Colonic mucosa (tissue), 4 donors: ENCODE measurements at regions not wholly inside any gene's neighbourhood (a gene's known extent, or its start where the extent isn't known, plus 50 kb on each side); places are given as distances from the start of the nearest gene placed in this dataset.

Experiments used
- DNase-seq: peaks from one replicate; pipeline ENCODE4 v3.0.0-alpha.2; 2020
- H3K27ac ChIP-seq: fragments of 200-600 bp; one replicate; pipeline ENCODE4 v1.8.0; 2021
- H3K27me3 ChIP-seq: fragments of 200-600 bp; one replicate; pipeline ENCODE4 v1.8.0; 2021
- H3K36me3 ChIP-seq: fragments of 200-600 bp; one replicate; pipeline ENCODE4 v1.8.0; 2021
- H3K4me1 ChIP-seq: fragments of 200-600 bp; one replicate; pipeline ENCODE4 v1.8.0; 2021; ENCODE audit warnings: mild to moderate bottlenecking
- H3K4me3 ChIP-seq: fragments of 200-600 bp; one replicate; pipeline ENCODE4 v1.8.0; 2021
- H3K9ac ChIP-seq, 2 donors: one replicate each; pipeline ENCODE4 v1.7.0; 2013; ENCODE audit warnings: control low read depth in 2 of 2, low read depth in 2 of 2, low read length in 2 of 2
- H3K9me3 ChIP-seq: fragments of 200-600 bp; one replicate; pipeline ENCODE4 v1.8.0; 2021
- intact Hi-C: fragments of 100-400 bp; cut with DNase I; formaldehyde crosslinking; loops from one replicate; pipeline ENCODE4 v1.14.1; 2022
- TF ChIP-seq, protein P1 (sequence below): fragments of 200-600 bp; IDR thresholded peaks from one replicate; pipeline ENCODE4 v1.8.0; 2022; ENCODE audit warnings: antibody characterized with exemption, mild to moderate bottlenecking
- donor health status: healthy.
- donor health status: DM: no; HTN: no; CAD: no.
- donor health status: DM: no; HTN: no; CAD: no.

DNA sequence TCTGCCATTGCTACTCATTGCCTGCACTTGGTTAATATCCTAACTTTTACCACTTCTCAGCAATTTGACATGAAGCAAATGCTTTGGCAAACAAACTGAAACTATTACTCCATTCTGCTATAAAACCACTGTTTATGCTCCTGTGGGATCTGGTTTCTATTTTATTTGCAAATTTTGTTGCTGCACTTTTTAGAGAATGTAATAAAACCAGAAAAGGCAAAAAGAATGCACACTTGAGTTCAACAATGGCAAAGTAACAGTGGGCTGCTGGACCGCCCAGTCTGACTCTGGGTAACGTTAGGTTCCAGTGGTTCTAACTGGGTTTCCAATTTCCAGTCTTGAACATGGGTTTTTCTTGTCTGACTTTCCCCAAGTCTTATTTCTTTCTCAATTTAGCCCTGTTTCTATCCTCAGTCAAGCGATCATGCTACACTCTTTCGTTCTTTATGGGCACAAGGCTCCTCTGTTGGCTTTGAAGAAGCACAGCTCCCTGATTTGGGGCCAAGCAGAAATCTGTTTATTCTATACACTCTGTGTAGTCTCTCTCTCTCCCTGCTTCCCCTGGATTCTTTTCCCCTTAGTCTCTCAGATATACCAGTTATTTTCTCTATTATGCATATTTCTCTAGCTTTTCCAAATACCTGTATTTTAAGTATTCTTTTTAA is 129.2 kb upstream of the FAM3C start:
- Histone ChIP-seq H3K9ac (no peak overlapping the region), H3K36me3 (no peaks in the 10 kb centered on the region), H3K27ac (no peak overlapping the region), H3K9me3 (no peaks in the 10 kb centered on the region), H3K4me1 (no peaks in the 10 kb centered on the region), H3K27me3 (no peaks in the 10 kb centered on the region), H3K4me3 (no peak overlapping the region)
- intact Hi-C loops: loop anchor here (10.0 kb wide), 1 partner anchor 60 kb away; no protein-coding TSS in a partner anchor
- TF ChIP-seq, protein P1, sequence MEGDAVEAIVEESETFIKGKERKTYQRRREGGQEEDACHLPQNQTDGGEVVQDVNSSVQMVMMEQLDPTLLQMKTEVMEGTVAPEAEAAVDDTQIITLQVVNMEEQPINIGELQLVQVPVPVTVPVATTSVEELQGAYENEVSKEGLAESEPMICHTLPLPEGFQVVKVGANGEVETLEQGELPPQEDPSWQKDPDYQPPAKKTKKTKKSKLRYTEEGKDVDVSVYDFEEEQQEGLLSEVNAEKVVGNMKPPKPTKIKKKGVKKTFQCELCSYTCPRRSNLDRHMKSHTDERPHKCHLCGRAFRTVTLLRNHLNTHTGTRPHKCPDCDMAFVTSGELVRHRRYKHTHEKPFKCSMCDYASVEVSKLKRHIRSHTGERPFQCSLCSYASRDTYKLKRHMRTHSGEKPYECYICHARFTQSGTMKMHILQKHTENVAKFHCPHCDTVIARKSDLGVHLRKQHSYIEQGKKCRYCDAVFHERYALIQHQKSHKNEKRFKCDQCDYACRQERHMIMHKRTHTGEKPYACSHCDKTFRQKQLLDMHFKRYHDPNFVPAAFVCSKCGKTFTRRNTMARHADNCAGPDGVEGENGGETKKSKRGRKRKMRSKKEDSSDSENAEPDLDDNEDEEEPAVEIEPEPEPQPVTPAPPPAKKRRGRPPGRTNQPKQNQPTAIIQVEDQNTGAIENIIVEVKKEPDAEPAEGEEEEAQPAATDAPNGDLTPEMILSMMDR: no peak
- no peak for DNase-seq

DNA sequence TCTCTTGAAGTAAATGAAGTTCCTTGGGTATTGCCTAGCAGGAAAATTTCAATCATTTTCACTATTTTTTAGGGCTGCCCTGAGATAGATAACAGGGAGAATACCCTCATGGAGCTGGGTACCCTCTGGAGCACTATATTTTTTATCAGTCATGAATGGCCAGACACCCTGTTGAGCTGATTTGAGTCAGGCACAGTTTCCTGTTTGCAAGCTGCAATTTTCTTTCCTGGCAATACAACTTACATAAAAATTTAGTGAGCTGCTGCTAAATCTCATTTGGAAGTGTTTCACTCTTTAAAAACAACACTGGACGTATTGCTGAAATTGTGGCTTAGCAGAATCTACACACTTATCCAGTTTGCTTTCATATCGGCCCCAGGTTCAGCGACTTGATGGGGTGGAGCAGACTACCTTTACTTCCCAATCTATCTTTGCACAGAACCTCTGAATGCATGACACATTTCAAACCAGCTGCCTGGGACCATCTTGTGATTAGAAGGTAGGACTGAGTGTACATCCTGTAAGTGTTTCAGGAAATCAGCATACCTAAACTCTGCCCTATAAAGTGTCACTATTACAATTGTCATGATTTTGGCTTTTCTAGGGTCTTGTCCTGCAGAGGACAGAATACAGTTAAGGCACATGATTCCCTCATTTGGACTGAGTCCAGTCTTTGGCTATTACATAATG is 125.7 kb upstream of the FAM3C start:
- H3K9me3 ChIP-seq: no peaks in the 10 kb centered on the region
- TF ChIP-seq, protein P1: no peak
- no peak overlapping the region for H3K27ac ChIP-seq
- no peaks in the 10 kb centered on the region for H3K4me1 ChIP-seq
- H3K36me3 ChIP-seq: no peaks in the 10 kb centered on the region
- intact Hi-C loops: loop anchor here (10.0 kb wide), 1 partner anchor 57 kb away; no protein-coding TSS in a partner anchor
- no peak overlapping the region for H3K9ac ChIP-seq
- H3K4me3 ChIP-seq: no peak overlapping the region
- H3K27me3 ChIP-seq: no peaks in the 10 kb centered on the region
- DNase-seq: no peak

DNA sequence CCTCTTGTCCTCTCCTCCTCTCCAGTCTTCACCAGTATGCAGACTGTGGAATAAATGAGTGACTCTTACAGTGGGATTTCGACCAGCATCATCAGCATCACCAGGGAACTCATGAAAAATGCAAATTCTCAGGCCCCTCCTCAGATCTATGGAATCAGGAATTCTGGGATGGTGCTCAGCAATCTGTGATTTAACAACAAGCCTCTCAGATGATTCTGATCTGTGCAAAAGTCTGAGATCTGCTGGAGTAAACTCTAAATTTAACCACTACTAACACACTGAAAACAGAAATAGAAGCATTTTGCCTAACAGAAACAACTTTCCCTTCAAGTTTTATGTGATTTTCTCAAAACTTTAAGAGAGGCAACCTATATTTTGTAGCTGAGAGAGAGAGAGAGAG is 124.8 kb upstream of the FAM3C start:
- no peaks in the 10 kb centered on the region for H3K36me3 ChIP-seq
- no peaks in the 10 kb centered on the region for H3K27me3 ChIP-seq
- H3K9me3 ChIP-seq: no peaks in the 10 kb centered on the region
- H3K4me1 ChIP-seq: no peaks in the 10 kb centered on the region
- H3K9ac ChIP-seq: no peak overlapping the region
- intact Hi-C loops: loop anchor here (10.0 kb wide), 1 partner anchor 56 kb away; no protein-coding TSS in a partner anchor
- TF ChIP-seq, protein P1: no peak
- H3K27ac ChIP-seq: no peak overlapping the region
- H3K4me3 ChIP-seq: no peak overlapping the region
- no peak for DNase-seq

DNA sequence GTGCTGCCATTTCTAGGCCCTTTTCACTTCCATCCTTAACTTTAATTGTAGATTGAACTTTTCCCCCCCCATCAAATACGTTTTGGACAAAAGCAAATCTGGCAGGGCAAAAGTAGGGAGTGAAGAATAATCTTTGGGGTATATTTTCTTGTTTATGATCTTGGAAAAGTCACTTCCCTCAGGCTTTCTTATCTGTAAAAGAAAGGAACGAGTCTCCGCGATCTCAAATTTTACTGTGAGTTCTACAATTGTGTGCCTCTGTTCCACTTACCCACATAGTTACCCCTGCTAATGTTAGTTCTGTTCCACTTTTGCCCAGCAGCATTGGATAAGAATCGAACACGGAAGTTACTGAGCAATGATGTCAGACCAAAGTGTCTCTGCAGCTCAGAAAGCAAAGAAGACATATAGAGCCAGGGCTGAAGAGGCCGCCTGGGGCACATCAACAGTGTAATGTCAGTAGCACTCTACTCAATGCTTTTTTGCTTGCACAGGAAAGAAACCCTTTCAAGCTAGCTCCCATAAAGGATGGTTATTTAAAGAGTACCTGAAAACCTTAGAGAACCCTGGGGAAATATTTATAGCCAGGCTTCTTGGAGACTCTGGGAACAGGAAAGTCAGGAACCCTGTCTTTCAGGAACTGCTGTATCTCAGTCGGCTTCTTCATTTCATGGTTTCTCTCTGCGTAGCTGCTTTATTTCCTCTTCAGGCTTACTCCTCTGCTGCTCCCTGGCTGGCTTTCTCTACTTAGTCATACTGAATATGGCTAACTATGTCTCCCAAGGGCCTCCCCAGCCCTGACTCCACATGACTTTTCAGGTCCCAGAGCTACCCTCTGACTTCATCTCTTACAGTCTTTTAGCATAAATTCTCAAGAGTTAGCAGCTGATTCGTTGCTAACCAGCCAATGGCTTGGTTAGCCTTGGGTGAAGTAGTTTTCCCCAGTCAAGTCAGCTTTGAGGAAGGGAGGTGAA is 123.7 kb upstream of the FAM3C start:
- Histone ChIP-seq H3K27ac (no peak overlapping the region), H3K4me1 (no peaks in the 10 kb centered on the region)

More for the DNA sequence above, 123.7 kb upstream of the FAM3C start:
- DNase-seq: no peak
- Histone ChIP-seq H3K9ac (no peak overlapping the region), H3K9me3 (no peaks in the 10 kb centered on the region), H3K4me3 (no peak overlapping the region), H3K36me3 (no peaks in the 10 kb centered on the region), H3K27me3 (no peaks in the 10 kb centered on the region)
- intact Hi-C loops: loop anchor here (10.0 kb wide), 1 partner anchor 55 kb away; no protein-coding TSS in a partner anchor
- TF ChIP-seq, protein P1: no peak
